ENCODE measurements at regions not wholly inside any gene's neighbourhood (a gene's known extent, or its start where the extent isn't known, plus 50 kb on each side); places are given as distances from the start of the nearest gene placed in this dataset.

- TF ChIP-seq, protein P1, sequence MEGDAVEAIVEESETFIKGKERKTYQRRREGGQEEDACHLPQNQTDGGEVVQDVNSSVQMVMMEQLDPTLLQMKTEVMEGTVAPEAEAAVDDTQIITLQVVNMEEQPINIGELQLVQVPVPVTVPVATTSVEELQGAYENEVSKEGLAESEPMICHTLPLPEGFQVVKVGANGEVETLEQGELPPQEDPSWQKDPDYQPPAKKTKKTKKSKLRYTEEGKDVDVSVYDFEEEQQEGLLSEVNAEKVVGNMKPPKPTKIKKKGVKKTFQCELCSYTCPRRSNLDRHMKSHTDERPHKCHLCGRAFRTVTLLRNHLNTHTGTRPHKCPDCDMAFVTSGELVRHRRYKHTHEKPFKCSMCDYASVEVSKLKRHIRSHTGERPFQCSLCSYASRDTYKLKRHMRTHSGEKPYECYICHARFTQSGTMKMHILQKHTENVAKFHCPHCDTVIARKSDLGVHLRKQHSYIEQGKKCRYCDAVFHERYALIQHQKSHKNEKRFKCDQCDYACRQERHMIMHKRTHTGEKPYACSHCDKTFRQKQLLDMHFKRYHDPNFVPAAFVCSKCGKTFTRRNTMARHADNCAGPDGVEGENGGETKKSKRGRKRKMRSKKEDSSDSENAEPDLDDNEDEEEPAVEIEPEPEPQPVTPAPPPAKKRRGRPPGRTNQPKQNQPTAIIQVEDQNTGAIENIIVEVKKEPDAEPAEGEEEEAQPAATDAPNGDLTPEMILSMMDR (IDR thresholded peaks at IDR 0.05): no peak
- TF ChIP-seq POLR2A (IDR thresholded peaks at IDR 0.05): no peak
Observed at GRCh38 chr5:92496545-92496944, 1084.5 kb downstream of the NR2F1-AS1 start.

All from thyroid gland (tissue), 4 donors.